ENCODE measurements at regions not wholly inside any gene's neighbourhood (a gene's known extent, or its start where the extent isn't known, plus 50 kb on each side); places are given as distances from the start of the nearest gene placed in this dataset.

GRCh38 chr11:23585416-23586104 is 725.3 kb upstream of the CCDC179 start:
- TF ChIP-seq CTCF (IDR thresholded peaks at IDR 0.05) (no peak), POLR2A (IDR thresholded peaks at IDR 0.05) (no peak)
